GM12878 (cell line): ENCODE measurements at regions not wholly inside any gene's neighbourhood (a gene's known extent, or its start where the extent isn't known, plus 50 kb on each side); places are given as distances from the start of the nearest gene placed in this dataset.

Source experiments
- ATAC-seq: fragments of 200-7000 bp; cut with Tn5 transposase; 3 replicates; pipeline ENCODE4 v1.9.1; 2020; ENCODE audit warnings: mild to moderate bottlenecking, moderate library complexity
- BruUV-seq: library from RNA; stranded (reverse); fragments of 400-500 nt; replicated peaks from 2 replicates; lab custom pipeline; 2021; lab: Mats Ljungman, UMichigan
- CTCF ChIA-PET: fragments of 300-600 bp; sonication (Branson Sonifier 250); formaldehyde crosslinking; extraction: SDS; loops from one replicate; lab custom pipeline; 2021; ENCODE audit warnings: inconsistent platforms; lab: Yijun Ruan, JAX
- POLR2A ChIA-PET: fragments of 350-600 bp; formaldehyde crosslinking; extraction: SDS; loops from one replicate; lab custom pipeline; 2021; ENCODE audit warnings: inconsistent platforms; lab: Charles Lee
- RAD21 ChIA-PET: fragments of 300-600 bp; sonication (Branson Sonifier 250); formaldehyde crosslinking; loops from one replicate; lab custom pipeline; 2023; ENCODE audit warnings: antibody characterized with exemption; ENCODE audit not compliant: unreplicated experiment; lab: Charles Lee
- SMC1A ChIA-PET: fragments of 300-600 bp; sonication (Branson Sonifier 250); formaldehyde crosslinking; loops from one replicate; lab custom pipeline; 2023; ENCODE audit not compliant: unreplicated experiment, uncharacterized antibody; lab: Charles Lee
- DNase-seq: peaks from one replicate; pipeline ENCODE4 v3.0.0-alpha.2; 2011; ENCODE audit warnings: low read depth, low spot score
- FAIRE-seq: peaks from 3 replicates; lab custom pipeline; 2011; peaks lifted over from hg19 to GRCh38; lab: Jason Lieb, UNC
- H2AFZ ChIP-seq: 2 replicates; pipeline ENCODE4 v1.6.0; 2011; ENCODE audit warnings: low read depth, low read length, control low read depth; ENCODE audit not compliant: control insufficient read depth
- H3K27ac ChIP-seq: 2 replicates; pipeline ENCODE4 v1.5.1; 2011; ENCODE audit warnings: control low read depth; ENCODE audit not compliant: control insufficient read depth, insufficient read depth
- H3K27me3 ChIP-seq, 2 experiments: replicated peaks in 1 of 2; 2 replicates each; pipeline versions ENCODE4 v1.6.0 to v1.6.1; 2011; ENCODE audit warnings: low read length in 1 of 2; ENCODE audit not compliant: control insufficient read depth in 2 of 2, insufficient read depth in 2 of 2
- H3K36me3 ChIP-seq, 2 experiments: 2 replicates each; pipeline ENCODE4 v1.5.1; 2011; ENCODE audit warnings: low read length in 1 of 2; ENCODE audit not compliant: control insufficient read depth in 2 of 2, insufficient read depth in 2 of 2
- H3K4me1 ChIP-seq: 2 replicates; pipeline ENCODE4 v1.6.1; 2011; ENCODE audit warnings: mild to moderate bottlenecking, low read length, moderate library complexity, mixed read lengths; ENCODE audit not compliant: control insufficient read depth, insufficient read depth
- H3K4me2 ChIP-seq: 2 replicates; pipeline ENCODE4 v1.6.0; 2011; ENCODE audit warnings: control low read depth; ENCODE audit not compliant: control insufficient read depth, insufficient read depth
- H3K4me3 ChIP-seq: fragments of 200-600 bp; sonication (generic); 2 replicates; pipeline ENCODE4 v1.5.1; 2016
- H3K79me2 ChIP-seq: 2 replicates; pipeline ENCODE4 v1.6.0; 2011; ENCODE audit warnings: low read length; ENCODE audit not compliant: control insufficient read depth, insufficient read depth
- H3K9ac ChIP-seq: 2 replicates; pipeline ENCODE4 v1.8.0; 2011; ENCODE audit warnings: low read length, control low read depth, mixed read lengths; ENCODE audit not compliant: control insufficient read depth, insufficient read depth
- H3K9me3 ChIP-seq: replicated peaks from 3 replicates; pipeline ENCODE4 v1.5.1; 2011; ENCODE audit warnings: mild to moderate bottlenecking, low read length; ENCODE audit not compliant: control insufficient read depth, insufficient read depth
- H4K20me1 ChIP-seq: 2 replicates; pipeline ENCODE4 v1.6.0; 2011; ENCODE audit not compliant: control insufficient read depth, insufficient read depth
- ASH2L ChIP-seq: fragments of 300-600, 200-600 bp; sonication (generic); IDR thresholded peaks from 2 replicates; pipeline ENCODE4 v1.6.1; 2017; ENCODE audit warnings: low read depth, mild to moderate bottlenecking, borderline replicate concordance
- BRCA1 ChIP-seq: IDR thresholded peaks from 2 replicates; pipeline ENCODE4 v1.6.1; 2011; ENCODE audit warnings: low read depth, low read length, improper control_type of control experiment
- CHD1 ChIP-seq: IDR thresholded peaks from 2 replicates; pipeline ENCODE4 v1.6.1; 2012; ENCODE audit warnings: low read depth, low read length, improper control_type of control experiment
- FOXK2 ChIP-seq: fragments of 450-650 bp; IDR thresholded peaks from 2 replicates; pipeline ENCODE4 v1.6.1; 2017; ENCODE audit warnings: mild to moderate bottlenecking, moderate library complexity
- HDAC6 ChIP-seq: fragments of 200-600 bp; sonication (generic); IDR thresholded peaks from one replicate; pipeline ENCODE4 v1.8.0; 2017; ENCODE audit warnings: antibody characterized with exemption; ENCODE audit not compliant: unreplicated experiment
- MEF2B ChIP-seq: fragments of 450-650 bp; IDR thresholded peaks from 2 replicates; pipeline ENCODE4 v1.6.1; 2018; ENCODE audit warnings: mild to moderate bottlenecking, moderate library complexity; ENCODE audit not compliant: partially characterized antibody, poor library complexity, severe bottlenecking
- MTA3 ChIP-seq: IDR thresholded peaks from 2 replicates; pipeline ENCODE4 v1.6.1; 2012; ENCODE audit warnings: low read length, inconsistent platforms, borderline replicate concordance
- NBN ChIP-seq: fragments of 450-650 bp; IDR thresholded peaks from 2 replicates; pipeline ENCODE4 v1.6.1; 2016
- RUNX3 ChIP-seq: IDR thresholded peaks from 2 replicates; pipeline ENCODE4 v1.6.1; 2012; ENCODE audit warnings: low read length, inconsistent platforms
- SMAD1 ChIP-seq: fragments of 450-650 bp; IDR thresholded peaks from 2 replicates; pipeline ENCODE4 v1.6.1; 2018; ENCODE audit warnings: mild to moderate bottlenecking, low read depth; ENCODE audit not compliant: partially characterized antibody
- ZBTB33 ChIP-seq: fragments of 450-650 bp; IDR thresholded peaks from 2 replicates; pipeline ENCODE4 v1.6.1; 2017; ENCODE audit warnings: mild to moderate bottlenecking
- ZZZ3 ChIP-seq: IDR thresholded peaks from 2 replicates; pipeline ENCODE4 v1.6.1; 2011; ENCODE audit warnings: low read depth; ENCODE audit not compliant: control insufficient read depth, insufficient read length
- WGBS: methylation state at CpG from one replicate; pipeline ENCODE4 v1.1.6; 2016; ENCODE audit warnings: low lambda C conversion rate; ENCODE audit not compliant: insufficient replicate concordance, insufficient coverage; ENCODE audit errors: missing lambda C conversion rate; 5-methylcytosine and 5-hydroxymethylcytosine counted together
- in situ Hi-C: fragments of 300-500 bp; cut with MboI; formaldehyde crosslinking; loops from 9 replicates; pipeline ENCODE4 v1.14.3; 2018; ENCODE audit warnings: mixed read lengths
- intact Hi-C: fragments of 100-400 bp; cut with micrococcal nuclease; formaldehyde crosslinking; loops from one replicate; pipeline ENCODE4 v1.14.2; 2022; ENCODE audit not compliant: unreplicated experiment

- H3K79me2 ChIP-seq = no peaks in the 10 kb centered on the region
- H3K4me1 ChIP-seq = no peaks in the 10 kb centered on the region
- H3K27me3 ChIP-seq = no peaks in the 10 kb centered on the region
- peak; percentile 65 for ATAC-seq
- no peak overlapping the region for H3K9ac ChIP-seq
- 10% methylated on average over 6 of the region's 6 CpGs for WGBS
- no peak for FAIRE-seq
- ChIA-PET POLR2A (no interaction called here), RAD21 (no interaction called here), CTCF (no interaction called here), SMC1A (interaction anchor here (1.1 kb wide), 1 partner anchor 358 kb away, joined by 3 read pairs; no protein-coding TSS in a partner anchor)
- no peak overlapping the region for H3K4me3 ChIP-seq
- no peaks in the 10 kb centered on the region for H3K36me3 ChIP-seq
- TF ChIP-seq ASH2L (no peak), SMAD1 (no peak), FOXK2 (no peak), NBN (no peak), BRCA1 (no peak), HDAC6 (no peak), CHD1 (no peak), ZBTB33 (no peak), ZZZ3 (no peak), RUNX3 (no peak), MEF2B (no peak), MTA3 (no peak)
- no peak overlapping the region for H2AFZ ChIP-seq
- no peak for DNase-seq
- H3K27ac ChIP-seq = no peak overlapping the region
- BruUV-seq = no TSS peak
- in situ Hi-C loops (no loop called here), intact Hi-C loops (no loop called here)
- H4K20me1 ChIP-seq = no peaks in the 10 kb centered on the region
- H3K4me2 ChIP-seq = no peak overlapping the region
- no peaks in the 10 kb centered on the region; the same call in 2 of the 3 replicates for H3K9me3 ChIP-seq
Measured at GRCh38 chr4:53855581-53856250, 208.7 kb downstream of the CHIC2 start.
